RWPE1 (cell line): ENCODE measurements at regions not wholly inside any gene's neighbourhood (a gene's known extent, or its start where the extent isn't known, plus 50 kb on each side); places are given as distances from the start of the nearest gene placed in this dataset.

Source experiments
- CTCF ChIA-PET: fragments of 350-600 bp; sonication (Branson Sonifier 250); formaldehyde crosslinking; extraction: SDS; loops from one replicate; lab custom pipeline; 2021; lab: Yijun Ruan, JAX
- POLR2A ChIA-PET: fragments of 400-600 bp; formaldehyde crosslinking; extraction: SDS; loops from one replicate; lab custom pipeline; 2020; ENCODE audit warnings: antibody characterized with exemption; ENCODE audit not compliant: low non-redundant PET; lab: Yijun Ruan, JAX
- DNase-seq: peaks from one replicate; pipeline ENCODE4 v3.0.0; 2012; ENCODE audit warnings: low spot score
- H3K27ac ChIP-seq: fragments of 450-650 bp; 2 replicates; pipeline ENCODE4 v1.5.1; 2017
- CTCF ChIP-seq: fragments of 450-650 bp; conservative IDR thresholded peaks from 2 replicates; pipeline ENCODE4 v1.5.1; 2017; ENCODE audit warnings: low read depth, mild to moderate bottlenecking

DNA sequence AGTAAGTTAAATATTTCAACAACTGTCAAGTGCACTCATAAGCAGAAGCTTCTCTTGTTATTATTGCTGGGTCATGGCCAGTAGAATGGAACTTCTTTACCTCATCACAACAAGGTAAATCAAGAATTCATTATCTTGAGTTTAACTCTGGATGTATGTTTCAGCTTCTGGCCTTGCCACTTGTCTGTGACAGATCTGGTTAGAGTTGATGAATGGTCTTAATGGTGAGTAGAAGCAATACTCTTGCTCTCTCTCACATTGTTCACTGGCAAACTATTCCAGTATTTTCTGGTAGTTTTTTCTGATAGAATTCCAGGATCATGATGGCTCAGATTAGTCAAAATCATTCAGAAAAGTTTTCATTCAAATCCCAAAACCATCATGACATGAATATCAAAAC is 51.3 kb upstream of the NR4A2 start:
- DNase-seq, result no peak
- POLR2A ChIA-PET, result no interaction called here
- CTCF ChIA-PET, result no interaction called here
- no peak overlapping the region for H3K27ac ChIP-seq
- TF ChIP-seq CTCF, result no peak

DNA sequence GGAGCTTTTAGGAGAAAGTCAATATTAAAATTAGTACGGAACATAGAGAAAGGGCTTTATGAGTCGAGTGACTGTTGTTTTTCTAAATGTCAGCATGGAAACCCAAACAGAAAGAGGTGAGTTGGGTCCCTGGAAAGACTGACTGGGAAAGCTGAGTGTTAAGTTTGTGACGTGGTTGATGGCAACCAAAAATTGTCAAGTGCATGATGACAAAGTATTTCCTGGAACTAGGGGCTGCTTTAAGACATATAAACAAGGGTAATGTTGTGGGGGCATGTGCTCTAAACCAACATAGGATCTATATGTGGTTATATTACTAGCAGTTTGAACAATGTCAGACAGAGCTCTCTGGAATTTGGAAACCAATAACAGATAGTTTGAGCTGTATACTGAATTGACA is 50.9 kb upstream of the GPD2 start:
- no peak for TF ChIP-seq CTCF
- no peak overlapping the region for H3K27ac ChIP-seq
- DNase-seq, result no peak
- CTCF ChIA-PET, result no interaction called here
- POLR2A ChIA-PET, result interaction anchor here (0.6 kb wide), 1 partner anchor 35 kb away, joined by 3 read pairs; no protein-coding TSS in a partner anchor
